Erythroblast (primary cell): ENCODE measurements at regions not wholly inside any gene's neighbourhood (a gene's known extent, or its start where the extent isn't known, plus 50 kb on each side); places are given as distances from the start of the nearest gene placed in this dataset.

Experiments used
- GATA1 ChIP-seq: IDR thresholded peaks from 2 replicates; pipeline ENCODE4 v1.6.1; 2011; ENCODE audit warnings: low read depth, mild to moderate bottlenecking, control low read depth, low read length, moderate library complexity
- POLR2A ChIP-seq: IDR thresholded peaks from 2 replicates; pipeline ENCODE4 v1.6.1; 2011; ENCODE audit warnings: mild to moderate bottlenecking, low read length

- TF ChIP-seq POLR2A: no peak
- TF ChIP-seq GATA1: no peak
Observed at GRCh38 chr14:89509891-89510290, 92.9 kb upstream of the FOXN3 start.
